ENCODE measurements at regions not wholly inside any gene's neighbourhood (a gene's known extent, or its start where the extent isn't known, plus 50 kb on each side); places are given as distances from the start of the nearest gene placed in this dataset.

GRCh38 chr4:178738026-178738425, 1295.8 kb upstream of the AGA start:
- TF ChIP-seq, protein P1, sequence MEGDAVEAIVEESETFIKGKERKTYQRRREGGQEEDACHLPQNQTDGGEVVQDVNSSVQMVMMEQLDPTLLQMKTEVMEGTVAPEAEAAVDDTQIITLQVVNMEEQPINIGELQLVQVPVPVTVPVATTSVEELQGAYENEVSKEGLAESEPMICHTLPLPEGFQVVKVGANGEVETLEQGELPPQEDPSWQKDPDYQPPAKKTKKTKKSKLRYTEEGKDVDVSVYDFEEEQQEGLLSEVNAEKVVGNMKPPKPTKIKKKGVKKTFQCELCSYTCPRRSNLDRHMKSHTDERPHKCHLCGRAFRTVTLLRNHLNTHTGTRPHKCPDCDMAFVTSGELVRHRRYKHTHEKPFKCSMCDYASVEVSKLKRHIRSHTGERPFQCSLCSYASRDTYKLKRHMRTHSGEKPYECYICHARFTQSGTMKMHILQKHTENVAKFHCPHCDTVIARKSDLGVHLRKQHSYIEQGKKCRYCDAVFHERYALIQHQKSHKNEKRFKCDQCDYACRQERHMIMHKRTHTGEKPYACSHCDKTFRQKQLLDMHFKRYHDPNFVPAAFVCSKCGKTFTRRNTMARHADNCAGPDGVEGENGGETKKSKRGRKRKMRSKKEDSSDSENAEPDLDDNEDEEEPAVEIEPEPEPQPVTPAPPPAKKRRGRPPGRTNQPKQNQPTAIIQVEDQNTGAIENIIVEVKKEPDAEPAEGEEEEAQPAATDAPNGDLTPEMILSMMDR (conservative IDR thresholded peaks at IDR 0.05) = no peak
- no peak for TF ChIP-seq ZFX (IDR thresholded peaks at IDR 0.05)

All from C4-2B (cell line).